ENCODE measurements at regions not wholly inside any gene's neighbourhood (a gene's known extent, or its start where the extent isn't known, plus 50 kb on each side); places are given as distances from the start of the nearest gene placed in this dataset.

DNA sequence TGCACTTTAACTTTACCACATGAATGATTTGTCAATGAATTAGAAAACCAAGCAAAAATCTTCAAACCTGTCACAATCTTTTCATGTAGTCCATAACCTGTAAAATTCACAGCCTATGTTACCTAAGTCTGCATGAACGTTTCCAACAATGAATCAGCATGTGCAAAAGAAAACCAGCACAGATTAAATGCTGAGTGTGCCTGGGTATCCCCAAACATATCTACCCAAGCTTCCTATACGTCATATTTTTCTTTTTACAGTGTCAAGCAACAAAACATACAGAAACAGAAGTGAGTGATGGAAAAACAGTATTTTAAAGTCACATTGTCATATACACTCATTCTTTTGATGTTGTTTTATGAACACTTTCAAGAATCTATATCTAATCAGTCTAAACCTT lies 713.5 kb downstream of the RFPL4B start:
- H3K4me2 ChIP-seq (ENCODE audit: low read length) = no peak overlapping the region
- no peak overlapping the region for H3K4me3 ChIP-seq (ENCODE audit: low read depth, low read length, poor library complexity, severe bottlenecking)
- no peaks in the 10 kb centered on the region for H3K9me2 ChIP-seq (ENCODE audit: low read depth, low read length)
- no peaks in the 10 kb centered on the region for H3F3A ChIP-seq (ENCODE audit: insufficient read depth, low read length)
- no peak overlapping the region for H2AFZ ChIP-seq (ENCODE audit: low read length)
- no peaks in the 10 kb centered on the region for H3K4me1 ChIP-seq (ENCODE audit: insufficient read depth, low read length, severe bottlenecking)
- no peaks in the 10 kb centered on the region for H3K36me3 ChIP-seq (ENCODE audit: insufficient read depth, low read length)
- TF ChIP-seq, protein P1, sequence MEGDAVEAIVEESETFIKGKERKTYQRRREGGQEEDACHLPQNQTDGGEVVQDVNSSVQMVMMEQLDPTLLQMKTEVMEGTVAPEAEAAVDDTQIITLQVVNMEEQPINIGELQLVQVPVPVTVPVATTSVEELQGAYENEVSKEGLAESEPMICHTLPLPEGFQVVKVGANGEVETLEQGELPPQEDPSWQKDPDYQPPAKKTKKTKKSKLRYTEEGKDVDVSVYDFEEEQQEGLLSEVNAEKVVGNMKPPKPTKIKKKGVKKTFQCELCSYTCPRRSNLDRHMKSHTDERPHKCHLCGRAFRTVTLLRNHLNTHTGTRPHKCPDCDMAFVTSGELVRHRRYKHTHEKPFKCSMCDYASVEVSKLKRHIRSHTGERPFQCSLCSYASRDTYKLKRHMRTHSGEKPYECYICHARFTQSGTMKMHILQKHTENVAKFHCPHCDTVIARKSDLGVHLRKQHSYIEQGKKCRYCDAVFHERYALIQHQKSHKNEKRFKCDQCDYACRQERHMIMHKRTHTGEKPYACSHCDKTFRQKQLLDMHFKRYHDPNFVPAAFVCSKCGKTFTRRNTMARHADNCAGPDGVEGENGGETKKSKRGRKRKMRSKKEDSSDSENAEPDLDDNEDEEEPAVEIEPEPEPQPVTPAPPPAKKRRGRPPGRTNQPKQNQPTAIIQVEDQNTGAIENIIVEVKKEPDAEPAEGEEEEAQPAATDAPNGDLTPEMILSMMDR (IDR thresholded peaks at IDR 0.05; ENCODE audit: low read length) = no peak
- no peak for TF ChIP-seq EZH2 (IDR thresholded peaks at IDR 0.05; ENCODE audit: borderline replicate concordance, low read length)
- no peak overlapping the region for H3K27ac ChIP-seq (ENCODE audit: low read depth, low read length, poor library complexity, severe bottlenecking)
- H3K9ac ChIP-seq (ENCODE audit: low read length) = no peak overlapping the region
- H4K20me1 ChIP-seq (ENCODE audit: insufficient read depth, low read length) = no peaks in the 10 kb centered on the region
- H3K27me3 ChIP-seq (ENCODE audit: insufficient read depth, low read length) = no peaks in the 10 kb centered on the region
- no peaks in the 10 kb centered on the region for H3K9me3 ChIP-seq (ENCODE audit: low read length)
- no peaks in the 10 kb centered on the region for H3K79me2 ChIP-seq (ENCODE audit: insufficient read depth, low read length)

DNA sequence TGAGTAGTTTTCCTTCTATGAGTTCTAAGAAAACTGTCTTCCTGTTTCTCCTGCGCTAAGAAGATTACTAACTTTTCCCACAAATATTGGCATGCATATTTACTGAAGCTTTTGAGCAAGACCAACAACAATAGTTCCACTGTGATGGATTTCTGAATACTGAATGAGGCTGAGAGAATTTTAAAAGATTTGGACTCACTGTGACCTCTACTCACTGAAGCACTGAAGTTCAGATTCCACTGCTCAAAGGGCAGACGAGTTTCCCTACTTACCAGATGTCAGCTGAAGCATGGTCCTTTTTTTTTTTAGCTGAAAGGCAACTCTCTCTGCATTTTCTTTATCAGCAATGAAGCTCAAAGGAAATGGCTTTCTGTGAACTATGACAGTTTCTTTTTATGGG lies 718.5 kb downstream of the RFPL4B start:
- no peaks in the 10 kb centered on the region for H4K20me1 ChIP-seq (ENCODE audit: insufficient read depth, low read length)
- H3K27me3 ChIP-seq (ENCODE audit: insufficient read depth, low read length) = no peaks in the 10 kb centered on the region
- H3K36me3 ChIP-seq (ENCODE audit: insufficient read depth, low read length) = no peaks in the 10 kb centered on the region
- no peak overlapping the region for H2AFZ ChIP-seq (ENCODE audit: low read length)
- H3K4me3 ChIP-seq (ENCODE audit: low read depth, low read length, poor library complexity, severe bottlenecking) = no peak overlapping the region
- H3F3A ChIP-seq (ENCODE audit: insufficient read depth, low read length) = no peaks in the 10 kb centered on the region
- no peak overlapping the region for H3K4me2 ChIP-seq (ENCODE audit: low read length)
- H3K9me2 ChIP-seq (ENCODE audit: low read depth, low read length) = no peaks in the 10 kb centered on the region
- no peak overlapping the region for H3K27ac ChIP-seq (ENCODE audit: low read depth, low read length, poor library complexity, severe bottlenecking)
- TF ChIP-seq, protein P1 (IDR thresholded peaks at IDR 0.05; ENCODE audit: low read length) = no peak
- no peak for TF ChIP-seq EZH2 (IDR thresholded peaks at IDR 0.05; ENCODE audit: borderline replicate concordance, low read length)
- no peak overlapping the region for H3K9ac ChIP-seq (ENCODE audit: low read length)
- no peaks in the 10 kb centered on the region for H3K4me1 ChIP-seq (ENCODE audit: insufficient read depth, low read length, severe bottlenecking)
- H3K9me3 ChIP-seq (ENCODE audit: low read length) = no peaks in the 10 kb centered on the region
- H3K79me2 ChIP-seq (ENCODE audit: insufficient read depth, low read length) = no peaks in the 10 kb centered on the region

DNA sequence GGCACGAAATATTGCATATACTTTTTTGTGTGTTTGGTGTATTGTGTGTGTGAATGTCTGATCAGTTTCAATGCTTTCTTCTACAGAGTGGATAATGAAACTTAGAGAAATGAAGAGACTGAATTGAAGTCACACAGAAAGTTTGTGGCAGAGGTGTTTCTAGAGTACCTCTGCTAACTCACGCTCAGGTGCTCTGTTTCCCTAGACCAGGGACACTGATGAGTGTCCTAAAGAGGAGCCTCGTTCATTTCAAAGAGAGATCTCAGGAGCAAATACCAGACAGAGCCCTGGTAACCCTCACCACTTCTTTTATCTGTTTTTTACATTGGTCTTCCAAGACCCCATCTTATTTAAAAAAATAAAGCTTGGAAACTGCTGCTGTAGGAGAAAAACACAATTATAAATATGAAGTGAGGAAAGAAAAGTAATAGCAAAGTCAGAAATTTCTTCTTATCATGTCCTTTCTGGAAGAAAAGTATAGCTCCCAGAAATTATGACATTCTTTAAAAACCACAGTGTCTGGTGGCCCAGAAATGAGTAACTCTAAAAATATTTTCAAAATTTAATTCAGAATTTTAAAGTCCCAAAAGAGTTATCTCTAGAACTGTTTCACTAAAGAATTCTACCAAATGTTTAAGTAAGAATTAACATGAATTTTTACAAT lies 720.6 kb downstream of the RFPL4B start:
- H3K4me1 ChIP-seq (ENCODE audit: insufficient read depth, low read length, severe bottlenecking) = no peaks in the 10 kb centered on the region
- TF ChIP-seq, protein P1 (IDR thresholded peaks at IDR 0.05; ENCODE audit: low read length) = no peak
- TF ChIP-seq EZH2 (IDR thresholded peaks at IDR 0.05; ENCODE audit: borderline replicate concordance, low read length) = no peak
- no peaks in the 10 kb centered on the region for H3K9me3 ChIP-seq (ENCODE audit: low read length)
- H3K79me2 ChIP-seq (ENCODE audit: insufficient read depth, low read length) = no peaks in the 10 kb centered on the region
- H2AFZ ChIP-seq (ENCODE audit: low read length) = no peak overlapping the region
- H3F3A ChIP-seq (ENCODE audit: insufficient read depth, low read length) = no peaks in the 10 kb centered on the region
- H3K27ac ChIP-seq (ENCODE audit: low read depth, low read length, poor library complexity, severe bottlenecking) = no peak overlapping the region
- no peak overlapping the region for H3K9ac ChIP-seq (ENCODE audit: low read length)
- no peak overlapping the region for H3K4me2 ChIP-seq (ENCODE audit: low read length)
- H3K4me3 ChIP-seq (ENCODE audit: low read depth, low read length, poor library complexity, severe bottlenecking) = no peak overlapping the region
- H3K36me3 ChIP-seq (ENCODE audit: insufficient read depth, low read length) = no peaks in the 10 kb centered on the region
- H3K9me2 ChIP-seq (ENCODE audit: low read depth, low read length) = no peaks in the 10 kb centered on the region
- no peaks in the 10 kb centered on the region for H4K20me1 ChIP-seq (ENCODE audit: insufficient read depth, low read length)
- no peaks in the 10 kb centered on the region for H3K27me3 ChIP-seq (ENCODE audit: insufficient read depth, low read length)
